ENCODE measurements at regions not wholly inside any gene's neighbourhood (a gene's known extent, or its start where the extent isn't known, plus 50 kb on each side); places are given as distances from the start of the nearest gene placed in this dataset.
"Not testable (repeated sequence)": the region's sequence is repeated elsewhere in the genome, so short reads cannot be mapped to it uniquely, and the experiment has no call there.

DNA sequence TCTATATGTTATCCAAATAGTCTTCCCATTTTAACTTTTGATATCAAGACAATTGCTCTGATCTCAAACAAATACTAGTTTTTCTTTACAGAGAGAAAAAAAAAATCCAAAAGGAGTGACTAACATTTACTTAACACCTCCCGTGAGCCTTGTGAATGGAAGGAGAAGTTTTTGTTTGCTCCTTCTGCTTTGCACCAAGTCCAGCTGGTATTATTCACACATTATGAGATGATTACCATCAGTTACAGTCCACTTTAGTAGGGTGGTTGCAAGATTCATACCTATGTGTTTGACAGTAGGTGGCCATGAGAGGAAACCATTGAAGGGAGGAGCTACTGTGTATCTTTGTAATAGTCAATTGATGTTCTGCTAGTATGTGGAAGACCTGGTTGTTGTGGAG, 443.4 kb upstream of the ZP4 start:
- no peak for DNase-seq (ENCODE audit: low spot score)
- no peaks in the 10 kb centered on the region for H3K36me3 ChIP-seq

DNA sequence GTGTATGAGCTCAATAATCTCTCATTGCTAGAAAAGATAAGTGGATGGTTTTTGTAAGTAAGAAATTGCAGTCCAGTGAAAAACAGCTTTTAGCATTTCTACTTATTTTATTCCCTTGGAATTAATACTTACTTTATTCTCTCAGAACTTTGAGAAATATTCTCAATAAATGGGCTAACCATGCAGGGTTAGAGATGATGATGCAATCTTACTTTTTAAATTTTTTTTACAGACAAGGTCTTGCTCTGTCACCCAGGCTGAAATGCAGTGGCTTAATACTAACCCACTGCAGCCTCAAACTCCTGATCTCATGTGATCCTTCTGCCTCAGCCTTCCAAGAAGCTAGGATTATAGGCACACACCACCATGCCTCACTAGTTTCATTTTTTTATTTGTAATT, 440.8 kb upstream of the ZP4 start:
- no peaks in the 10 kb centered on the region for H3K36me3 ChIP-seq
- no peak overlapping the region for H3K27ac ChIP-seq
- no peak for DNase-seq (ENCODE audit: low spot score)
- H3K9me3 ChIP-seq = no peaks in the 10 kb centered on the region
- TF ChIP-seq, protein P1, sequence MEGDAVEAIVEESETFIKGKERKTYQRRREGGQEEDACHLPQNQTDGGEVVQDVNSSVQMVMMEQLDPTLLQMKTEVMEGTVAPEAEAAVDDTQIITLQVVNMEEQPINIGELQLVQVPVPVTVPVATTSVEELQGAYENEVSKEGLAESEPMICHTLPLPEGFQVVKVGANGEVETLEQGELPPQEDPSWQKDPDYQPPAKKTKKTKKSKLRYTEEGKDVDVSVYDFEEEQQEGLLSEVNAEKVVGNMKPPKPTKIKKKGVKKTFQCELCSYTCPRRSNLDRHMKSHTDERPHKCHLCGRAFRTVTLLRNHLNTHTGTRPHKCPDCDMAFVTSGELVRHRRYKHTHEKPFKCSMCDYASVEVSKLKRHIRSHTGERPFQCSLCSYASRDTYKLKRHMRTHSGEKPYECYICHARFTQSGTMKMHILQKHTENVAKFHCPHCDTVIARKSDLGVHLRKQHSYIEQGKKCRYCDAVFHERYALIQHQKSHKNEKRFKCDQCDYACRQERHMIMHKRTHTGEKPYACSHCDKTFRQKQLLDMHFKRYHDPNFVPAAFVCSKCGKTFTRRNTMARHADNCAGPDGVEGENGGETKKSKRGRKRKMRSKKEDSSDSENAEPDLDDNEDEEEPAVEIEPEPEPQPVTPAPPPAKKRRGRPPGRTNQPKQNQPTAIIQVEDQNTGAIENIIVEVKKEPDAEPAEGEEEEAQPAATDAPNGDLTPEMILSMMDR (IDR thresholded peaks at IDR 0.05) = no peak
- no peaks in the 10 kb centered on the region for H3K27me3 ChIP-seq
- H3K4me1 ChIP-seq = no peaks in the 10 kb centered on the region
- no peak overlapping the region for H3K4me3 ChIP-seq

More for the DNA sequence above, 443.4 kb upstream of the ZP4 start:
- Histone ChIP-seq H3K27me3 (no peaks in the 10 kb centered on the region), H3K9me3 (peaks cover 0 to 6% of the 10 kb centered on the region in 2 donors), H3K4me1 (no peaks in the 10 kb centered on the region), H3K27ac (no peak overlapping the region), H3K4me3 (no peak overlapping the region)
- TF ChIP-seq, protein P1 (IDR thresholded peaks at IDR 0.05) = no peak

DNA sequence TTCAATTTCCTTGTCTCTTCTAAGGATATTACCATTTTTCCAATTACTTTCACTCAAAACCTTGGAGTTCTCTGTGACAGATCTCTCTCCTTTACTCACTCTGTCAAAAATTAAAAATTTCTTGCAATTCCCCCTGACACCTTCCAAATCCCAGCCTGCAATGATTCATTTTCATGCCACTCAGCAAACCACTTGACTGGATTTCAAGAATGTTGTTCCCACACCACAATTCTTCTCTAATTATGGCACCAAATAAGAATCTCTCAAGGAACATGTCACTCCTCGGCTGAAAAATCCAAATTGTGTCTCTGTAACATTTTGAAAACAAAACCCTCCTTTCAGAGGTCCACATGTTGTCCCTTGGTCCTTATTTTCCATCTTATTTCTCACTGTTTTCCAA, 438.9 kb upstream of the ZP4 start:
- Histone ChIP-seq H3K4me1 (no peaks in the 10 kb centered on the region), H3K36me3 (no peaks in the 10 kb centered on the region), H3K27ac (no peak overlapping the region), H3K27me3 (no peaks in the 10 kb centered on the region), H3K9me3 (no peaks in the 10 kb centered on the region), H3K4me3 (no peak overlapping the region)
- DNase-seq (ENCODE audit: low spot score) = no peak
- TF ChIP-seq, protein P1 (IDR thresholded peaks at IDR 0.05) = no peak

DNA sequence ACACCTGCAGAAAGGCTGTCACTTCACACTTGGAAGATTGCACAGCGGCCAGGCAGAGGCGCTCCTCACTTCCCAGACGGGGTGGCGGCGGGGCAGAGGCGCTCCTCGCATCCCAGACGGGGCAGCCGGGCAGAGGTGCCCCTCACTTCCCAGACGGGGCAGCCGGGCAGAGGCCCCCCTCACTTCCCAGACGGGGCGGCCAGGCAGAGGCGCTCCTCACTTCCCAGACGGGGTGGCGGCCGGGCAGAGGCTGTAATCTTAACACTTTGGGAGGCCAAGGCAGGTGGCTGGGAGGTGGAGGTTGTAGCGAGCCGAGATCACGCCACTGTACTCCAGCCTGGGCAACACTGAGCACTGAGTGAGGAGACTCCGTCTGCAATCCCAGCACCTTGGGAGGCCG, 436.3 kb upstream of the ZP4 start:
- DNase-seq (ENCODE audit: low spot score); H3K9me3 ChIP-seq; H3K4me3 ChIP-seq; H3K27me3 ChIP-seq; H3K4me1 ChIP-seq; H3K36me3 ChIP-seq; H3K27ac ChIP-seq: not testable (repeated sequence)

DNA sequence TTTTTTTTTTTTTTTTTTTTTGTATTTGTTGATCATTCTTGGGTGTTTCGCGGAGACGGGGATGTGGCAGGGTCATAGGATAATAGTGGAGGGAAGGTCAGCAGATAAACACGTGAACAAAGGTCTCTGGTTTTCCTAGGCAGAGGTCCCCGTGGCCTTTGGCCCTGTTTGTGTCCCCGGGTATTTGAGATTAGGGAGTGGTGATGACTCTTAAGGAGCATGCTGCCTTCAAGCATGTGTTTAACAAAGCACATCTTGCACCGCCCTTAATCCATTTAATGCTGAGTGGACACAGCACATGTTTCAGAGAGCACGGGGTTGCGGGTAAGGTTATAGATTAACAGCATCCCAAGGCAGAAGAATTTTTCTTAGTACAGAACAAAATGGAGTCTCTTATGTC, 435.8 kb upstream of the ZP4 start:
- not testable (repeated sequence) for H3K27me3 ChIP-seq; H3K36me3 ChIP-seq; H3K9me3 ChIP-seq; H3K4me1 ChIP-seq; DNase-seq (ENCODE audit: low spot score); H3K27ac ChIP-seq; H3K4me3 ChIP-seq

DNA sequence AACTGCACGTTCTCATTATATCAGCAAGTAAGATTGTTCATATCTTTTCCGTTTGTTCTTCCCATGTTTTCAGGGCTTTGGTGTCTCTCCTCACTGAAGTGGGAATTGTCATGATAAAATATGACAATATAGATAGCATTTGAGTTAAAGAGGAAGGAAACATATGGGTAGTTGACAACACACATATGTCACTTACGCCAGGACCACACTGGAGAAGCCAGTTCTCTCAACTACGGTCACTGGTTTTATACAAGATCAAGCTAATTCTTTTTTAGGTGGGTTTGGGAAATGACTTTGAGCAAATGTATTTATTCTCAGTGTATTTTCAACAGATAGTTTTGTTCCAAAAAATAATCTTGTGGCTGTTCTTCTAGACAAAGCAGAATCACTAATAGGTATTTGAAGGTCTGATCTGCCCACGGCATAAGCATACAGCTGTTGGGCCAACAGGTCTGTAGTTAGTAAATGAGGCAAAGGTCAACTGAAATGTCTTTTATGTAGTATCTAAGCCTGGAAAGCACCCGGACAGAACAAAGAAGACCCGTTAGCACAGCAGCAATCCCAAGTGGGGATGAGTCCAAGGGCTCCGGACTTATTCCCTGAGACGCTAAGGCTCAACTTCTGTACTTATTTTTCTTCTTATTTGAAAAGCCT, 433.6 kb upstream of the ZP4 start:
- H3K4me3 ChIP-seq = no peak overlapping the region
- TF ChIP-seq, protein P1 (IDR thresholded peaks at IDR 0.05) = no peak
- no peaks in the 10 kb centered on the region for H3K36me3 ChIP-seq
- DNase-seq (ENCODE audit: low spot score) = no peak
- no peak overlapping the region for H3K27ac ChIP-seq
- H3K27me3 ChIP-seq = no peaks in the 10 kb centered on the region
- no peaks in the 10 kb centered on the region for H3K4me1 ChIP-seq
- H3K9me3 ChIP-seq = no peaks in the 10 kb centered on the region

DNA sequence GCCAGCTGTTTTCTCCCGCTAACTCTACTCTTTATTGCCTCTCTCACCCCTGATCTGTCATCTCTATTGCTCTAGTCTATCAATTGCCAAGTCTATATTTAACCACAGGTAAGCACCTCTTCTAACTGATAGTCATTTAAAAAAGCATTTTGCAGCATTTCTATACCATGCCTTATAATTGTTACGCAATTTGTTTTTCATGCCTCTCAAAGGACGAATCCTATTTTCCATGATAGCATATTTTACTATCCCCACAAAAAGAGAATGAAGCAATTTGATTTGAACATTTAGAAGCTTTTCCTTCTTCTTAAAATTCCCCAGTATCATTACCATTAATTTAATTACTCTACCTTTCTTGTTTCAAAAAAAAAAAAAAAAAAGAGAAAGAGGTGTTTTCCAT, 432.8 kb upstream of the ZP4 start:
- H3K9me3 ChIP-seq = no peaks in the 10 kb centered on the region
- no peaks in the 10 kb centered on the region for H3K36me3 ChIP-seq
- no peaks in the 10 kb centered on the region for H3K27me3 ChIP-seq
- no peaks in the 10 kb centered on the region for H3K4me1 ChIP-seq
- H3K4me3 ChIP-seq = no peak overlapping the region
- TF ChIP-seq, protein P1 (IDR thresholded peaks at IDR 0.05) = no peak
- DNase-seq (ENCODE audit: low spot score) = no peak
- no peak overlapping the region for H3K27ac ChIP-seq
